HG02981 (cell line): ENCODE measurements at regions not wholly inside any gene's neighbourhood (a gene's known extent, or its start where the extent isn't known, plus 50 kb on each side); places are given as distances from the start of the nearest gene placed in this dataset.

ENCODE experiments used
- ATAC-seq: cut with Tn5 transposase; IDR thresholded peaks from one replicate; pipeline ENCODE4 v1.9.1; 2021; ENCODE audit warnings: mild to moderate bottlenecking, moderate library complexity; ENCODE audit not compliant: unreplicated experiment

- ATAC-seq, result no peak
Measured at GRCh38 chr5:2696156-2696807, 55.2 kb downstream of the IRX2 start.

GRCh38 chr5:2695200-2695891 lies 56.1 kb downstream of the IRX2 start:
- no peak for ATAC-seq

- no peak for ATAC-seq
Measured at GRCh38 chr5:2691530-2691929, 59.9 kb downstream of the IRX2 start.

GRCh38 chr5:2690293-2690692 lies 61.2 kb downstream of the IRX2 start:
- no peak for ATAC-seq

- no peak for ATAC-seq
Measured at GRCh38 chr5:2688586-2688985, 62.9 kb downstream of the IRX2 start.

GRCh38 chr5:2687746-2688145 lies 63.7 kb downstream of the IRX2 start:
- ATAC-seq, result no peak

GRCh38 chr5:2686321-2687124 lies 65.0 kb downstream of the IRX2 start:
- ATAC-seq, result no peak

- no peak for ATAC-seq
Measured at GRCh38 chr5:2685651-2686272, 65.7 kb downstream of the IRX2 start.

- ATAC-seq, result no peak
Measured at GRCh38 chr5:2684606-2685005, 66.9 kb downstream of the IRX2 start.

GRCh38 chr5:2683720-2684119 lies 67.8 kb downstream of the IRX2 start:
- ATAC-seq, result no peak

- ATAC-seq, result no peak
Measured at GRCh38 chr5:2681476-2681875, 70.0 kb downstream of the IRX2 start.

GRCh38 chr5:2680979-2681378 lies 70.5 kb downstream of the IRX2 start:
- no peak for ATAC-seq

GRCh38 chr5:2677689-2678088 lies 73.8 kb downstream of the IRX2 start:
- no peak for ATAC-seq

GRCh38 chr5:2675548-2675947 lies 75.9 kb downstream of the IRX2 start:
- no peak for ATAC-seq

GRCh38 chr5:2674456-2674855 lies 77.0 kb downstream of the IRX2 start:
- no peak for ATAC-seq

GRCh38 chr5:2670940-2671339 lies 80.5 kb downstream of the IRX2 start:
- ATAC-seq, result no peak

GRCh38 chr5:2669913-2670312 lies 81.6 kb downstream of the IRX2 start:
- ATAC-seq, result no peak

GRCh38 chr5:2669259-2669658 lies 82.2 kb downstream of the IRX2 start:
- ATAC-seq, result no peak

- no peak for ATAC-seq
Measured at GRCh38 chr5:2666081-2666480, 85.4 kb downstream of the IRX2 start.

- no peak for ATAC-seq
Measured at GRCh38 chr5:2663489-2663888, 88.0 kb downstream of the IRX2 start.

GRCh38 chr5:2660315-2660714 lies 91.2 kb downstream of the IRX2 start:
- ATAC-seq, result no peak
